HG03108 (cell line): ENCODE measurements at regions not wholly inside any gene's neighbourhood (a gene's known extent, or its start where the extent isn't known, plus 50 kb on each side); places are given as distances from the start of the nearest gene placed in this dataset.

Experiments
- ATAC-seq: cut with Tn5 transposase; IDR thresholded peaks from one replicate; pipeline ENCODE4 v1.9.1; 2021; ENCODE audit warnings: moderate library complexity; ENCODE audit not compliant: unreplicated experiment

DNA sequence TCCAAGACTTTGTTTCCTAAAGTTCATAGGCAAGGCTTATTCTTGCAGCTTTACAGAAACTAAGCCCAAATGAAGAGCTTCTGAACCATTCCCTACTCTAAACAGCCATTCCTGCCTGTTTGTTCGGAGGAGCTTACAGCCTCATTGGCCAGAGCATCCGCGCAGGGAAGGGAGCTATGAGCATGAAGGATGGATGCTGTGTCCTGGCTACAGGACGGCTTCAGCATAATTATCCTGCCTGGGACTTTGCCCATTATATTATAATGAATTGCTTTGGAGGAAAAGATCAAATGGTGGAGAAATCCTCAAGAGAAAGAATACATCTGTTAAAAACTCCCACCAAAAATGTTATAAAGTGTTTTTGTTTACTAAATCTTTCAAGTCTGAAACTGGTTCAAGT is 378.2 kb upstream of the BTBD3 start:
- no peak for ATAC-seq

DNA sequence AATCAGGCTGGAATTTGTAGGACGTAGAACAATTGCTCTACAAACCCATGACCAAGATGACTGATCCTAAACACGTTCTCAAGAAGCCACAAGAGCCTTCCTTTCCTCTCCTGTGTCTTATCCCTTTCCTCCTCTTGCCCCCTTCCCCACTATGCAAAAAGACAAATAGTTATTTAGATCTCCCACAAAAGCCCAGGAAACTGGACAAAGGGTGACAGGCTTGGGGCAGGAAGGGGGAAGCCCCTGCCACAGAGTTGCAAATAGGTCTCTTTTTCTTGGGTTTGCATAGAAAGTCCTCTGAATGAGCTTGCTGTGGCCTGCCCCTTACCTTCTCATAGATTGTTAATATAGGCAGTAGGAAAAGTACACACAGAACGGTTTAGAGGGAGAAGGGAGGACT is 377.1 kb upstream of the BTBD3 start:
- ATAC-seq: no peak

DNA sequence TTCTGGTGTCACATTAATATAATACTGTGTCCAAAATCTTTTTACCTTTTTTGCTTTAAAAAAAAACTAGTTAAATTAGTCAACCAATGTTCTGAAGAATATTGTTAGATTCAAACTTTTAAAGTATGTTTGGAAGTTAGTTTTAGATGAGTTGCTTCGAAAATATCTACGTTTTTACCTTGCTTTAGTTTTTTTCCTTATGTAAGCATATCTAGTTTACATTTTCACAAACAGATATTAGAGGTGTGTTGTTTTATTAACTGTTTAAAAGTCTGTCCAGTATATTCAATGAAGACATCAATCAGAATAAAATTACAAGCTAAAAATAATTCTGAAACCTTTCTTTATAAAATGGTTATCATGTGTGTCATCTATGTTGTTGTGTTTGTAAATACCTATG is 375.0 kb upstream of the BTBD3 start:
- ATAC-seq: no peak

DNA sequence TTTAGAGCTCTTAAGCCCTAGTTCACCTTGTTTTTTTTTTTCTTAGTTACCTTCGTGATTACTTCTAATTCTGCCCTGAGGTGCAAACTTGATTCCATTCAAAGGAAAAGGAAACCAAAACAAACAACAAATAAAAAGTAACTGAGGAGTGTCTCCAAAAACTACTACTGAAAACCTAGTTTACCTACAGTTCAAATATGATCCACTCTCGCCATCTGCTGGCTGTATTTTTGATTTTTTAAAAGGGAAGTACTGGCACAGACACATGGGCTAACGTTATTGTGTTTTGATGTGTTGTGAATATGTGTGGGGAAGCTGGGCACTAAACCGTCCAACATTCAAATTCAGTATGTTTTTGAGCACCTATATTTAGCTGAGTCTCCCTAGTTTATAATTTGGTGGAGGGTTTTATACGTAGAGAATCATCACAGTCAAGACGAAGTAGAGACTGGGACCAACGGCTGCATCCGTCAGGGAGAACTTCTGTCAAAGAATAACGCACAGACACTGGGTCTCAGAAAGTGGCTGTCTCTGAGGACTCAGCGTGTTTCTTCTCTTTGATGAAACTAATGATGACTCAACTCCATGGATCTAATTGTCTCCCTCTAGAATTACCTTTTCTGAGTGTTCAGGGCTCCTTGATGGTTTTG is 373.5 kb upstream of the BTBD3 start:
- ATAC-seq: peak; percentile 81

DNA sequence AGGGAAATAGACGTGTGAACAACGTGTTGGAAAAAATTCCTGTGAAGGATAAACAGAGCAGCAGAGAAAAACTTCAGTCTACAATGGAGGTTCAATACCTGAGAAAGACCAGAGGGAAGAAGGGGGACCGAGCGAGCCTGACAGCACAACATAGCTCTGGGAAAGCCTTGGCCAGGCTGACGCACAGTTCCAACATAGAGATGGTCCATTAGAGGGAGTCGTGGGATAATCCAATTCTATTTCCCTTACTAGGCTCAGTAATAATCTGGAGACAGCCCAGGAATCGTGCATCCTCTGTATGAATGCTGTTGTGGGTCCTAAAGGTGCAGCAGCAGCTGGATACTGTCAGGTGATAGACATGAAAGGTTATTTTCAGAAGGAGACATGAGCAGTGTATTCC is 370.8 kb upstream of the BTBD3 start:
- no peak for ATAC-seq

DNA sequence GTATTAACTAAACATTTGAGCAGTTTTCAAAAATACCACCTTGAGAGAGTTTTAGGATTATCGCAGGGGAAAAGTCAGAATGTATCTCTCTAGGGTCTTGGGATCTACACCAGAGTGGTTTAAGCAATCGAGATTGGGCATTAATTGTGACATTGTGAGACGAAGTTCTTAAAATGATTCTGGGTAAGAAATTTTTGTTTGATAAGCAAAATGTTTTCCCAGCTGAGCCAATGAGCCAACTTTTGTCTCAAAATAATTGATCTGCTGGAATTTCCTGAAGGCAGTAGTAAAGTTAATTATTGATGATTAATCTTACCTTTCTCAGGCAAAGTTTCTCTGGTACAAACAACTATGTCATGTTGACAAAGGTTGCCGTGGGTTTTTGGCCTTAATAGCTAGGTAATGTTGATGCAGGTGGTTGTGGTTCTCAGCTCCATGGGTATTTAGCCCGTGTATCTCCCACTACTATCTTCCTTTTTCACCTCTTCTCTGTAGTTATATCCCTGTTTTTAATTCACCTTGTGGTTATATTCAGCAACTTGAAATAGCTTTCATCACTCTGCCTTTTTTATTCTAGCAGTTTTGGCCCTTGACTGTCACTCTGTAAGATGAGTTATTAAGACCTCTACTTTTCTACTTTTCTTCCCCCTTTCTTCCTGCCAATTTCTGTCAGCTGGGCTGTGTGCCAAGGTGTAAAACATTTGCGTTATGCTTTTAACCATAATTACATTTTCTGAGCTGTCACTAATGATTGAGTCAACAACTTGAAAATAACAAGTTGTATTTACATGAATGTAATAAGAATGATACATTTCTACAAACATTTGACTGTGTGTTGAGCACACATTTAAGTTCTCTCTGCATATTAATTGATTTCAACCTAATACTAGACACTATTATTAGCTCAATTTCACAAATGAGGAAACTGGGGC is 368.3 kb upstream of the BTBD3 start:
- no peak for ATAC-seq

DNA sequence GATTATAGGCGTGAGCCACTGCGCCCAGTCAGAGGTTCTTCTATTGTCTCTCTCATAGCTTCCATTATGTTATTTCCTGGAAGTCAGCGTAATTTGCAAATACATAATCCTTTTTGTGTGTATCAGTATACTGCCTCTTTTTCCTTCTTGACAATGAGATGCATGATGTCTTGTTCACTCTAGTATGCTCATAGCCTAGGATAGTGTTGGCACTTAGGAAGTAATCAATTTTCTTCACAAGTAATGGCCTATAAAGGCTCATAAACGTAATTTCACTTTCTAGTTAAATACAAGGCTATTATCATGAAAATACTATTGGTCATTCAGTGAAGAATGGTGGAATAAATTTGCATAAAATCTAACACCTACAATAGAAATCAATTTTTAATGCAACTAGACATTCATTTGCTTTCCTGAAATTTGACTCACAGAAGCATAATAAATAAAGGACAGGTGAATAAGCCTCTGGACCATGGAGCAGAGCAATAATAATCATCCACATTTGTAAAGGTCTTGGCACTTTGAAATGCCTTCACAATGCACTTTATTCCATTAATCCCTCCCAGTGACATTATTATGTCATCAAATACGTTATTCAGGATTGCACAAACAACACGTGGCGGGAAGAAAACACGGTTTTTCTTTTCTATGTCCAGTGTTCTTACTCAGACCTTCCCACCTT is 366.9 kb upstream of the BTBD3 start:
- no peak for ATAC-seq

DNA sequence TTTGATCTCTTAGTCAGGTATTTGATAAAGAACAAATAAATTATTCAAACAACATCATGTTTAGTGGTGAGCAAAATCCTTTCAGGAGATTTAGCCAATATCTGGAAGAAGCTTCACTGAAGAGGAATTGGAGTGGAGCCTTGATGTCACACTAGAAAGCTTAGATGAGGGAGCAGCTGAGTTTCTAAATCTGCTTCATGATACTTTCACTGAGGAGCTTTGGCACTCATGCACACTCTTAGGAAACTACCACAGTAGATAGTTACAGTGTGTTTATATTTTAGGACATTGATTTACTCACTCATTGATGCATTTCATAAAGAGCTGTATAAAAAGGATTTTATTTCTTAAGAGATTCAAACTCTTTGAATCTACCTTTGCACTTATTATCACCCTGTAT is 366.2 kb upstream of the BTBD3 start:
- ATAC-seq: no peak

DNA sequence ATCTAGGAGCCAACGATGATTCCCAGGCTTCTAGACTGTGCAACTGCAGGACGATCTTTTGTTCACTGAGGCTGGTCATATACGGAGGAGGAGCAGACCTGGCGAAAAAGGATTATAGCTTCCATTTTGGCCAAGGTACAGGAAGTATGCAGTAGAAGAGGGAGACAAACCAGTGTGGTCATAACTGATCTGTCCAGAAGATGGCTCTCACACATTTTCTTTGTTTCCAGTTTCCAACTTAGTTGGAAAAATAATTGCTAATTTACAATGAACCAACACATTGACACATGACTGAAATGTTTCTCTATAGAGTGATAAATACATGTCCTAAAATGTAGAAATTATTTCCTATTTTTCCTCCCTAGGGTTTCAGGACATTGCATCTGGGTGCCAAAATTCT is 364.1 kb upstream of the BTBD3 start:
- no peak for ATAC-seq

DNA sequence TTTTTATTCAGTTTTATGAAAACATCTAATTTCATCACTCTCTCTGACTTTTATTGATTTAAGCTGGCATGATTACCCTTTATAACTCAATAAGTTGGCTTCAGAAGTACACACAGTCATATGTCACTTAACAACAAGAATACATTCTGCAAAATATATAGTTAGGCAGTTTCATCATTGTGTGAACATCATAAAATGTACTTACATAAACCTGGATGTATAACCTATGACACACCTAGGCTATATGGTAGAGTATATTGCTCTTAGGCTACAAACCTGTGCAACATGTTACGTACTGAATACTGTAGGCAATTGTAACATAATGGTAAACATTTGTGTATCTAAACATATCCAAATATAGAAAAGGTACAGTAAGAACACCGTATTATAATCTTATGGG is 362.2 kb upstream of the BTBD3 start:
- ATAC-seq: no peak

DNA sequence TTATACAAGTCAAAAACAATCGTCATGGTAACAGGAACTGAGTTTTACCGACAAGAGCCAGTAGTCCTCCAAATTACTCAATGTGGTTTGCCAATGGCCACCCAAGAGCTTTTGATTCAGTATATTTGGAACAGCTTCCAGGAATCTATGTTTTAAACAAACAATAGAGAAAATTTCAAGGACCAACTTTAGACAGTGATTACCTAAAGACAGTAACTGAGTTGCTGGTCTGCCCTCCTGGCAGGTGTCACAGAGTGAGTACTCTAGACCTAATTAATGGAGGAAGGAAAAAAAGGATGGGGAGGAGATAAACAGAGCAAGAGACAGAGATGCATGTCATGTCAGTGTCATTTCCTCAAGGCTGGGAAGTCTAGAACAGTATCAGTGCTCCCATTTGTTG is 361.3 kb upstream of the BTBD3 start:
- no peak for ATAC-seq

DNA sequence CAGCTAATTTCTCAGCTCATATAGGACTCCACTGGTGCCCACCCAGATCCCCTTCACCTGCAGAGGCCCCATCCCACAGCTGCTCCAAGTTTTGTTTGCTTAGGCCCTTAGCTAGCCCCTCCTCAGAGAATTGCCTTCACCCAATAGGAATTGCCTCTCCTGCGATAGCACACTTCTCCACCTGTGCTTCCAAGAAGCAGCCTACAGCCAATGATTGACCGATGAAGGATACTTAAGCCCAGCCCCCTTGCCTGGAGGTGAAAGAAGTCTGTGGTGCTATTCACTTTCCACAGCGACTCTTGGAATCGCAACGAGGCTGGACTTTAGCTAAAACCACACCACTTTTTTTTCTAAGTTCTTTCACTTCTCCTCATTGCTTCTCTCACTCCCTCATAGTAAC is 353.2 kb upstream of the BTBD3 start:
- no peak for ATAC-seq

DNA sequence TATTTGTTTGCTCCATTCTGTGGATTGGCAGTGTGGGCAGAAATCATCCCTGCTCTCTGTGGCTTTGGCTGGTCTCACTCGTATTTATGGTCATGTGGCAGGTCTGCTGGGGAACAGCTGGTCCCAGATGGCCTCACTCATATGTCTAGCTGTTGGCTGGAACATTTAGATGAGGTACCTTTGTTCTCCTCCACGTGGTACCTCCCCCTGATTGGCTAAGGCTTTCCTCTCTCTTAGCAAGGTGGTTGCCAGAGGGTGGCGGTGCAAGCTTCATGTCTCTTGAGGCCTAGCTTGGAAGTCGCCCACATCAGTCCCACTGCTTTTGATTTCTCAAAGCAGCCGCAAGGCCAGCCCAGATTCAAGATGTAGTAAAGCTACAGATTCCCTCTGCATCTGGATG is 348.5 kb upstream of the BTBD3 start:
- ATAC-seq: no peak

DNA sequence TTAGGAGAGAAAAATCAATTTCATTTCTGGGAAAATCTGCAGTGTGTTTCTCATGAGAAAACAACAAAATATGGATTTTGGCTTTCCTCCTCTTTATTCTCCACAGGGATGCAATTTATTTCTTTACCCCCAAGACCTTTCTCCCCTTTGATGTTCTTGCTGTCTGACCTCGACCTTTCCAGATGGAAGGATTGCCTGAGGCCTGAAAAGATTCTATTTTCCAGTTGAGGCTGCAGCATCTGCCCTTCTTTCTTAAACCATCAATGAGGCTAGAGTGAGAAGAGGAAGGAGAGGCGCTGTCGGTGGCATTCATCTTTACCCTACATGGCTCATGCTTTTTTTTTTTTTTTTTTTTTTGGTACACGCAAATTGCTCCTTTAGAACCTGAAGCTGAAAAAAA is 344.2 kb upstream of the BTBD3 start:
- ATAC-seq: no peak

DNA sequence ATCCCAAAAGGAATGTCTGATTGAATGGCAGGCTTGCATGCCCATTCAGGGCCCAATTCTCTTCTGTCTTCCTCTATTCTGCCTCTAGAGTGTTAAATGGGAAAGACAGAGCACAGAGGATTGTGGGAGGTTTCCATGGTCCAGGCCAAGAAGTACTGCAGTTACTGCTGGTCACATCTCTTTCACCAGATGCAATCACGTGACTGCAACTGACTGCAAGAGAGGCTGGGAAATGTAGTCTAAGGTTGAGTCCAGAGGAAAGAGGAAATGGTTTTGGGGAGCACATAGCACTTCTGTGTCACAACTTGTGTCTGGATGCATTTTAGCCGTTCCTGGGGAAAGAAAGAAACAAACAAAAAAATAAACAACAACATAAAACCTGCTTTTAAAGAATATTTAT is 336.4 kb upstream of the BTBD3 start:
- ATAC-seq: no peak

DNA sequence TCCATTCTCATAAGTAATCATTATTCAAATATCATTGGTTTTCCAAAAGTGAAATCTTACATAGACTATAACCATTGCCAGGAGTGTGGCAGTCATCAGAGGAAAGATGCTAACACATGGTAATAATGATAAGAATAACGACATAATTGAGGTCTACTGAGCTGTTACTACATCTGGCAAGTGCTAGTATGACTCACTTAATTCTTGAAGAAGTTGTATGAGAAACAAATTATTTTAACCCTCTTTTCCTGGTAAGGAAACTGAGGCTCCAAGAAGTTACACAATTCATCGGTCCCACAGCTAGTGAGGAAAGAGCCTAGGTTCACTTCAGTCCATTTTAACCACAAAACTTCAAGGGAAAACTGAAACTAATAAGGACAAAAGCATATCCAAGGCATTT is 335.6 kb upstream of the BTBD3 start:
- ATAC-seq: no peak

DNA sequence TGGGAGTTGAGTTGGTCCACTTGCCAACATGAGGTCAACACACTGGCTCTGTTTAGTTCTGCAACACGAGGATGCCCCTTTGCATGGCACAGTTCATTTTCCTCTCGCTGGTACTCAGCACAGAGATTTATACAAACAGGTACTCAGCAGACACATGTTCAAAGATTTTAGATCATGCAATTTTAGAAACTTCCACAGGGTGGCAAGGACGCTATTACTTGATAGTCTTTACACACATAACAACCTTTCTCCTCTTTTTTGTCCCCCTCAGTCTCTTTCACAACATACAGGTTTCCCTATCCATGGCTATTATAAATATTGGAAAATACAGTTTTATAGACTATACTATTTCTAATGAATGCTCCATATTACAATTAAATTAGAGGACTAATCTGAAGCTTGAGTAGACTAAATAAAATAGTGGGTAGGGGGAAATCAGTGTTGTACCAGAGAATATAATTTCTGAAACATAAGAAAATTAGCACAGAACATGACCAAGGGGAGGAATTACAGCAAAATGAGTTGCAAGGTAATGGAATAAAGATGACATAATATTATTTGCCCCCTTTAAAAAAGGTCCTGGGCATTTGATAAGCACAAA is 331.8 kb upstream of the BTBD3 start:
- ATAC-seq: no peak

DNA sequence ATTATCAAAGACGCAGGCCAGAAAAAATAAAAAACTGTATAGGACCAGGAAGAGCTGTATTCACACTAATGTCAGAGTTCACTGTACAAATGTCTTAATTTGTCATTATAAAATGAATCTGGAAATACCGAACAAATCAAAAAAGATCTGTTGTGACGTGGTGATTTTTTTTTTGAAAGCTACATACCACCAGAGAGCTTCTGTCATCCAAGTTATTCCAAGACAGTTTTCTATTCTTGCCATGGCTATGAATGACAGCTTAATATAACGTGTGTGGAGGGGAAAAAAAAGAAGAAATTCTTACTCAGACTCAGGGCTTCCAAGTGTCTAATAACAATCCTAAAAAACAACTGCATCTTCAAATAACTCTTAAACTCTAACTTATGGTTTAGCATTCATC is 328.8 kb upstream of the BTBD3 start:
- no peak for ATAC-seq

DNA sequence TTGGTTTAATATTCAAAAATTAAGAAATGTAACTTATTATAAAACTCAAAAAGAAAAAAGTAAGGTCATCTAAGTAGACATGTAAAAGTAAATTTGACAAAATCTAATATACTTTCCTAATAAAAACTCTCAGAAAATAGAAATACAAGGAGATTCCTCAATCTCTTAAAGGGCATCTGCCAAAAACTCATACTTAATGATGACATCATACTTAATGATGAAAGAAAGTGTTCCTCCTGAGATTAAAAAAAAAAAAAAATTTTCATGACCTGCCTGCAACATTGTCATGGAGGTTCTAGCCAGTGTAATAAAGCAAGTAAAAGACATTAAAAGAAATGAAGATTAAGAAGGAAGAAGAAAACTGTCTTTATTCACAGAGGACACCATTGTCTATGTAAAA is 325.7 kb upstream of the BTBD3 start:
- no peak for ATAC-seq

DNA sequence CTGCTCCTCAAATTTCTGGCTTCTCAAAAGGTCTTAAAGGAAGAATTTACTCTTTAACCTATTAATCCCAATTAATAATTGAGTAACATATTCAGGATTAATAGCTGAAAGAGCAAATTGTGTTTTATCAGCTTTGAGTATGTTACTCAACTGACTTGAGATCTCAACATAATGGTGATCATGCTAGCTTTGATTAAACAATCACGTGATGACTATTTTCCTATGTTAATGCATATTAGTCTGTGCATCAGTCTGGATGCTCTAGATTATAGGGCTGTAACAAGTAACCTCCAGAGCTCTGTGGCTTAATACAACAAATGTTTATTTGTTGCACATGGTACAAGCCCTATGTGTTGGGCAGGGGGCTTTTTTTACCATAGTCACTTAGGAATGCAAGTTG is 313.4 kb upstream of the BTBD3 start:
- ATAC-seq: no peak

DNA sequence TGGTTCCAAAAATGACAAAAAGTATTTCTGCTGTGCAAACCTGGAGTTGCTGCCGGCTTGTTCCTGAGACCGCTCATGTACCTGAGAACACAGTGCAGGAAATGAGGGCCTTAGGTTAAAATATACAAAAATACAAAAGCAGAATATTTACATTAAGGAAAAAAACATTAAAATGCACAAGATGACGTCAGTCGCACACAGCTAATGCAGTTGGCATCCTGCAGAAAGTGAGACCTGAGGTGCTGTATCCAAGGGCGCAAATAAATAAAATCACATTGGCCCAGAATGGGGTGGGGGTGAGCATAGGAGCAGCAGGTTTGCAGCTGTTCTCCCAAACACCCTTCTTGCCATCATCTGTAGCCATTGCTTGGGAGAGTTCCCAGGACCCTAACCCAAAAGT is 310.6 kb upstream of the BTBD3 start:
- ATAC-seq: no peak

DNA sequence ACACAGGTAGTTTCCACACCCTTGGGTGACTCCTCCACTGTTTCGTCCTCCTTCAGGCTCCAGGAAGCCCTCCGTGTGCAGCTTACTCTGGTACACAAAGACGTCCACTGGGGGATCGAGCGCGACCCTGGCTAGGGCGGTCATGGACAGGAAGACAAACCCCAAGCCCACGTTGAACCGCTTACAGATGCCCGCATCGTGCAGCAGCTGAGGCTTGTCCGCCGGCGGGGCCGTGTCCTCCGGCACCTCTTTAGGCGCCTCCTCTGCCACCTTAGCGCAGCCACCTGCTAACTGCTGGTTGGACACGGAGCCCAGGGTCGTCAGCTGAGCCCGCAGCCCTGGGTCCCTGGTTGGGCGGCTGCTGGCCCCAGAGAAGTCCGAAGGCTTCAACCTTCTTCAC is 309.0 kb upstream of the BTBD3 start:
- ATAC-seq: no peak
